ENCODE measurements at regions not wholly inside any gene's neighbourhood (a gene's known extent, or its start where the extent isn't known, plus 50 kb on each side); places are given as distances from the start of the nearest gene placed in this dataset.
"Not testable (repeated sequence)": the region's sequence is repeated elsewhere in the genome, so short reads cannot be mapped to it uniquely, and the experiment has no call there.

GRCh38 chr10:43939389-43939938 is 290.8 kb upstream of the ZNF32 start:
- no peak for DNase-seq (ENCODE audit: low read depth in 2 of 2)

DNA sequence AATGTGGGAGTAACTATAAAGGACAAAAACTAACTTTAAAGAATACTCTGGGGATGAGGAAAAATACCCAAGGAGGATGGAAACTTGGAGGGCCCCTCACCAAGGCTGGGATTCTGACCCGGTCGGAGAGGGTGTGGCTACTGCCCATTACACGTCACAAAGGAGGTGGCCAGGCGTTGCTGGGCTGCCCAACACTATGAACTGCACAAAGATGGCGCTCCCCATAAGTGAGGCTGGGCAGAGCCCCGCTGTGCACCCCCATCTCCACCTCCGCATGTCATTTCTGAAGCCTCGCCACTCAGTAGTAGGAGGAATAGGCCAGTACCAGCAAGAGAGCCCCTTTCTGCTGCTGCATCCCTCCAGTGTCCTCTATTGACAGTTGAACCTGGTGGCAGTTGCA is 290.1 kb upstream of the ZNF32 start:
- no peak for DNase-seq (ENCODE audit: low read depth in 2 of 2)

DNA sequence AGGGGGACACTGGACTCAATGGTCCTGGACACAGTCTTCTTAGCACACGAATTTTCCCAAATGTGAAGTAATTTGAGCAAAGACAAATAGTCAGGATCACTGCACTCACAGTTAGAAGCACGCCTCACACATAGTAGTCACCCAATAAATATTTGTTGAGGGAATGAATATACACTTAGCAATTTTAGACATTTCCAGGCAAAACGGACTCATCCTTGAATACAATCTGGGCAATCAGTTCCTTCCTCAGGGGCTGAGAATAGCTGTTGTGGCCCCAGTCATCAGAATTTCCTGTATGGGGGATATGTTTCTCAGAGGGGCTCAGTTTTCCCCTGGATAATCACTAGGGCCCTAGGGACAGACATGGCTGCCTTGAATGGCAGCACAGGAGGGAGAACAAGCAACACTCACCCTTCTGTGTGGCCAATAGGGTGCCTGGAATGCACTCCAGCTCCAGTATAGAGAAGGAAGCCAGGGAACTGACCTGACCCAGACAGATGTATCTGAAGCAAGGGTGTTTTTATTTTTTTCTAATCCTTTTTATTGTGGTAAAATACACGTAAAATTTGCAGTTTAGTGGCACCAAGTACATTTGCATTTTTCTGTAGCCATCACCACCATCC is 282.7 kb upstream of the ZNF32 start:
- no peak for DNase-seq (ENCODE audit: low read depth in 2 of 2)

DNA sequence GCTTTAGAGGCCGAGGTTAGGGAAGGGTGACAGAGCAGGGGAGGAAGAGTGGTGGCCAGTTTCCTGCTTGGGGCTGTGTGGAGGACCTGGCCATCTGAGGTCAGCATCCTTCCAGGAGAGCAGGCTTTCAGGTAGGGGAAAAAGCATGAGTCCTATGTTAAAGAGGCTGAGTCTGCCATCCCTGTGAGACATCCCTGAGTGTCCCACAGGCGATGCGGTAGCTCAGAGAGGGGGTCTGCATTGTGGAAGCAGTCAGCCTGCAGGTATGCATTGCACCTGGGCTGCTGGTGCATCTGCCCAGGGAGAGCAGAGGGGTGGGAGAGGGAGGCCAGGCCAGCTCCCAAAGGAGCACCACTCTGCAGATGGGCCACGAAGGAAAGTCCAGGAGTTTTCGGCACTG is 282.1 kb upstream of the ZNF32 start:
- DNase-seq (ENCODE audit: low read depth in 2 of 2), result no peak

DNA sequence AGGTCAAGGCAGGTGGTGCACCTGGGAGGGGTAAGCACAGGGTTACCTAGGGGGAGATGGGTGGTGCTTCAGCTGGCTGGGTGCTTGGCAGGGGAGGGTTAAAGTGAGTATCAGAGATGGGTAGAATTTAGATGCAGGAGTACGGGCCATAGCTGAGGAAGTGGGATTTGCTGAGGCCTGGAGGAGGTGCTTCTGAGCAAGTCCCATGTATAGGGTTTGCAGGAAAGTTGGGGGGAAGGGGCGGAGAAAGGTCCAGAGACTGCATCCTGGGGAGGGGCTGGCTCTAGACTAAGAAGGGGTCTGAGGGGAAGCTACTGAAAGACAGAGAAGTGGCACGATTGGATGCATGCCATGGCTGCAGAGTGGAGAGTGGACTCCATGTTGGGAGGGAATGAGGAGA is 281.6 kb upstream of the ZNF32 start:
- no peak for DNase-seq (ENCODE audit: low read depth in 2 of 2)

GRCh38 chr10:43929122-43929521 is 280.4 kb upstream of the ZNF32 start:
- no peak for DNase-seq (ENCODE audit: low read depth in 2 of 2)

DNA sequence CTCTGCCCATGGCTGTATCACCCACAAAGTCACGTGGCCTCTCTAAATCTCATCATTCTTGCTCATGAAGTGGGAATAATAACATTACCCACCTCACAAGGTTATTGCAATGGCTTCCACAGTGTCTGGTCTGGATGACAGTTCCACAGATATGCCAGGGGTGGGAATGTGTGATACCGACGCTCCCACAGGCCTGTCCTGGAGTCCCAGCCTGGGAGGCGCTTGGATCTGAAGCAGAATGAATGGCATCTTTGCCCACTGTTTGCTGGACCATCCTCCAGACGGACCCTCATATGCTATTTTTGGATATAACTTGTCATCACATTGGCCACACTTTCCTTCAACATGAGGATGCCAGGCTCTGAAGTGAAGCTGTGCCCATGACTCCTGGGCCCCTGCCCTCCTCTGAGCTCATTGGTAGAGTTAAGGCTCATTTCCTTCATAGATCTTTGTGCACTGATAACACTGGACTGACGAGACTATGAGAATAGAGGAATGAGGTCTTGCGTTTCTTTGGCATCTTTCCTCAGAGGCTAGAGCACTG is 279.8 kb upstream of the ZNF32 start:
- DNase-seq (ENCODE audit: low read depth in 2 of 2), result no peak

DNA sequence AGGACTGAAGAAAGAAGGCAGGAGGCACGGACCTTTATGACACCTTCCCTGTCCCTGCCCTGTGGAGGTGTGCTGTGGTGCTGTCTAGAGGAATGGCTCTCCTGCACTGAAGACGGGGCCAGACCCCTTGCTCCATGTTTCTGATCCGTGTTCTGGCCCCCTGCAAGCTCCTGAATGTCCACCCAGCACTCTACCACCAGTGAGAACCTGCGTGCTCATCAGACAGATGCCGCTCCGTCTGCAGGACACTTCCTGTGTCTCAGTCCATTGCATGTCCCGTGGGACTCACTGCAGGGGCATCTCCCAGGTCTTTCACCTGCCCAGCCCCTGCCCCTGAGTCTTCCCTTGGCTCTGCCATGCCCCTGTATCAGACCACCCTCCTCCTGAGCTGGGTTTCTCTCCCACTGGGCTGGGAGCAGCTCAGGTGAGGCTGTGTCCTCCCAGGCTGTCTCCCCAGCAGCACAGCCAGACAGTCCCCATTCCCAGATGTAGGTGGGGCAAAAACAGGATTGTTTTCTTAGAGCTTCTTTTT is 278.3 kb upstream of the ZNF32 start:
- DNase-seq (ENCODE audit: low read depth in 2 of 2), result no peak

DNA sequence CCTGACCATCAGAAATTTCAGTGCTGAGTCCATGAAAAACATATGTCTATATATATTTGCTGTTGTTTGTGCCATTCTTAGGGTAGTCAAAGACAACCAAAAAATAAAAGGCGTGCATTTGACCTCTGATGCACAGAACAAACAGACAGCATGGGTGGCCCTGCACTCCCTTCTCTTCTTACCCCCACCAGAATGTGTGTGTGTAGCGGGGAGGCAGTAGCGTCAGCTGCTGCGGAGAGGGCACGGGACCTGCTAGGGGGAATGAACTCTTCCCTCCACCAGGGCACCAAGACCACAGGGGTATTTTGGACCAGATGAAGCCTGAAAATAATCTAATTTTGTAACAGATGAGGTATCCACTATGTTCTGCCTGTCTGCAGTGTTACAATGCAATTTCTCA is 277.7 kb upstream of the ZNF32 start:
- DNase-seq (ENCODE audit: low read depth in 2 of 2), result no peak

GRCh38 chr10:43925793-43926192 is 277.1 kb upstream of the ZNF32 start:
- DNase-seq (ENCODE audit: low read depth in 2 of 2), result no peak

- no peak for DNase-seq (ENCODE audit: low read depth in 2 of 2)
These were observed 274.6 kb upstream of the ZNF32 start for GRCh38 chr10:43923328-43923727.

GRCh38 chr10:43922335-43923280 is 273.9 kb upstream of the ZNF32 start:
- DNase-seq (ENCODE audit: low read depth in 2 of 2), result no peak

DNA sequence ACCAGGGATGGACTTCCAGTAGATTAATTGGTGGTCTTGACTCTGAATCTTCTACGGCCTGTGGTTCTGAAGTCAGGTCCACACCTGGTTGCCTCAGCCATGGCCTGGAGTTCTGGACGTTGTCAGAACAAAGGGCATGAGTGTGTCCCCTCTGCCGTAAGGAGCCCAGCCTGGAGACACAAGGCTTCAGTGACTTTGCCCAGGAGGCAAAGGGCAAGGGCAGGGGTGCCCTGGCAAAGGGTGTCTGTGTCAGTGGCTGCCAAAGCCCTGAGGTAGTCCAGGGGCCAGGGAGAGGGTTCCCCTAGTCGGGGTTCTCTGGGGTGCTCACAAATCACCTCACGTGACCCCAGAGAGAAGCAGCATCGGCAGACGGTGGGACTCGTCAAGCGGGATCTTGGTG is 273.2 kb upstream of the ZNF32 start:
- DNase-seq (ENCODE audit: low read depth in 2 of 2), result no peak

DNA sequence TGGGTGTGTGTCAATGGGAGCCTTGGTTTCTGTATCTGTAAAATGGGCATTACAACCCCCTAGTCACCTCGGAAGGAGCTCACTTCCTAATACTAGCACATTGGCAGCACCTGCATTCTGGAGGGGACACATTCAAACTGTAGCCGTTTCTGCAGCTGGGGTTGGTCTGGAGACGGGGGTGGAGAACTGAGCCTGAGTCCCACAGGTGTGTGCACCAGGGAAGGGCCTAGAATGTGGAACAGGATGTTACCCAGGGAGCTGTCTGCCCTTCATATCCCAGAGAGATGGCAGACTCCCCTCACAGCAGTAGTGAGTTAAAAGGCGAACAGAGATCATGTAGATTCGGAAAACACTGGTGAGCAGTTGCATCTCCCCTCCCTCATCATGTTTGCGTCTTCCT is 272.8 kb upstream of the ZNF32 start:
- DNase-seq (ENCODE audit: low read depth in 2 of 2), result no peak

- DNase-seq (ENCODE audit: low read depth in 2 of 2), result not testable (repeated sequence)
These were observed 271.6 kb upstream of the ZNF32 start for GRCh38 chr10:43920236-43920758.

DNA sequence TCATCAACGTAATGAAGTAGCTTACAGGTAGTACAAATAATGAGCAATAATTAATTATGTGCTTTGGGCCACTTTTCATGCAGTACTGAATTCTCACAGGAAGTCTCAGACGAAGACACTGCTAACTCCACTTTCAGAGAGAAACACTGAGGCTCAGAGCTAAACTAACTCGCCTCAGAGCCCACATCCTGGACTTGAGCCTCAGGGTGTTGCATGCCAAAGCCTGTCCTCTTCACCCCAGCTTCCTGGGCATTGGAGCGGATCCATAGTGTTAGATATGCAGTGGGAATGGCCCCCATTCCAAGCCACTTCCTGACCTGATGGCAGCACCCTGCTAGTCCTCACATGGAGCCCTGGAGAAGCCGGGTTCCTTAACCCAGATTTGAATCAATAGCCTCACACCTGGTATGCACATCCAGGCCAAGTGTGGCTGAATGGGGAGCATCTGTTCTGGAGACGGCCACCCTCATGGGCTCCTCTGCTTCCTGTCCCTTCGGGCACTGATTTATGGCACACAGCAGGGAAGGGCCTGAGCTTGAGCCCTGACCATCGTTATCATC is 265.1 kb upstream of the ZNF32 start:
- DNase-seq (ENCODE audit: low read depth in 2 of 2), result no peak

DNA sequence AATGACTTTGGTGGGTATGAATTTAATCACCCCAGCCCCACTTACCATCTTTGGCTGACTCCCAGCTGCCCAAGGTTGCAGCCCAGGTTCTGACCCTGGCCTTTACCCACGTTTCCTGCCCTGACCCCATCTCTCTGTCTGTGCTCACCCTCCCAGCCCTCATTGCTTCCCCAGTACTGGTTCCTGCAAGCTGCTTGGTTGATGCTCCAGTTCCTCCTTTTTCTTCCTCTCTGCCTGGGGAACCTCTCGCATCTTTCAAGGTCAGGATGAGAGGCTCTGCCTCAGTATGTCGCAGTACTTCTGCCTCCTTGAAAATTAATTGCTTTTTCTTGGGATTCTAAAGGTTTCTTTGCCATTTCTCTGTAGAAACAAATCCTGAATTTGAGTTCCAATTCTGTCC is 263.8 kb upstream of the ZNF32 start:
- no peak for DNase-seq (ENCODE audit: low read depth in 2 of 2)

DNA sequence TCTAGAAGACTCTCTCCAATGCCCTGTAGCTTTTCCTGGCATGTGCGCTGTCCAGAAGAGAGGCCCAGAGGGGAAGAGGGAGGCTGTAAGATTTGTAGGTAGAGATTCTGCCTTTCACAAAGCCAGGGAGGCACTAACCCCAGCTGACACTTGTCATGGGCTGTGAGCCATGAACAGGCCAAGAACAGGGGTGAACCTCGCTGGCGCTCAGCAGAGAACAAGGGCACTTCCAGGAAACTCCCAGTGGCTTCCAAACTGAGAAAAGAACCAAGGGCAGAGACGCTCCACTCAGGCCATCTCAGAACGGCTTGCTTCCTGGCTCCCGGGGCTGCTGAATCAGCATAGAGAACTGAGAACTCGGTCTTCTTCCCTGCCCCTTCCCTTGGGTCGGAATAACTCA is 257.8 kb upstream of the ZNF32 start:
- DNase-seq (ENCODE audit: low read depth in 2 of 2), result no peak

DNA sequence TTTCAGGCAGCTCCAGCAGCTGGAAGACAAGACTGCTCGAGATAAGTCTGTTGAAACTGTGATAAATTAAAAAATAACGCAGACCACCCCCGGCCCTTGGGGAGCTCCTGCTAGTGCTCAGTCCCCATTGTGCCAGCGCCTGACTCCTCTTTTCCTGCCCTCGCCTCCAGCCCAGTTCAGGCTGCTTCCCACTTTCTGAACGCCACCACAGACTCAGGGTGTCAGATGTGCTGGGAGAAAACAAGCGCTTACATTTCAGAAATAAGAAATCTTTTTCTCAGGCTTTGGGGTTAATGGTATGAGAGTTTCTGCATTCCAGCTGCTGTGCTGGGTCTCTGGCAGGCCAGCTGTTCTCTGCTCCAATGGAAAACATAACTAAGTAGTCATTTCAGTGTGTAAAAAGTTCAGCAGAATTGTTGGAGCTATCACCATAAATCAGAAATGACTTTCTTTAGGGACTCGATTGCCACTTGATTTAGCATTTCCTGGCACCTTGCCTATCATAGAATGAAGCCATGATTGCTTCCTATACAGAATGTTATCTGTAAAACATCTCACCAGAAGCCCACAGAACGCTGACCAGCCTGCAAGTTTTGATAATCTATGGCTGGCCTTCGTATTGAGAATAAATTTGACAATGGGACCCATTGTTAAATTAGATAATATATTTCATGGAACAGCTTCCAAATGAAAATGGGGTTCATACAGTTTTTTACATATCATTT is 257.0 kb upstream of the ZNF32 start:
- DNase-seq (ENCODE audit: low read depth in 2 of 2), result no peak

DNA sequence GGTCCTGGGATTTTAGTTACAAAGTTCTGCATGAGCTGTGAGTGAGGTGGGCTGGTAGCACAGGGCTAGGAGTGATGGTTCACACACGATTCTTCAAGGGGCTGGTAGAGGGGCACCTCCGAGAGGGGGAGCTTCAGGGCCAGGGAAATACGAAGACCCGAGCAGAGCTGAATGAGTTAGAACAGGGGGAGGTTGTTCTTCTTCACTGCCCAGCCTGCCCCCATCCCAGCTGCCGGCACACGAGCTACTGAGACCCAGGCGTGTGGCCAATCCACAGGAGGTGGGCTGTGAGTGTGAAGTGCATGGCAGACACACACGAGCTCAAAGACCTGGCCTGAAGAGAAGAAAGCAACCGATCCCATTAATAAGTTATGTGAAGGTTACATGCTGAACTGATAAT is 256.2 kb upstream of the ZNF32 start:
- no peak for DNase-seq (ENCODE audit: low read depth in 2 of 2)

DNA sequence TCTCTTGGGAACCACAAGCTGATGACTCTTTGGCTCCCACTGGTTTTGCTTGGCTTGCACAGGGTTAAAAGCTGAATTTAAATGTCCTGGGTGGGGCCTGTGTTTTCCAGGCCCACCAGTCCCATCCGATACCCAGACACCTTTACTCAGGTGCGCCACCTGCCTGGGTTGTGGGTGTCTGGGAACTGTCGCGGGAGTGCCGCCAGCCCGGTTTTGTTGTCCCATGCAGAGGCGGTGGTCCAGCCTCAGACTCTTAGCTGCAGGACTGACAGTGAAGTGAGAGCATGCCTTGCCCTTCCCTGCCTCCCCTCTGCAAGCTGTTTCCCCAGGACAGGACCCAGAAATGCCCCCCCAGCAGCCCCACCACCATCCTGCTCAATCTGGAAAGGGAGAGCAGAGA is 255.6 kb upstream of the ZNF32 start:
- DNase-seq (ENCODE audit: low read depth in 2 of 2), result no peak

Data from stimulated activated CD8-positive, alpha-beta memory T cell treated with anti-CD3 and anti-CD28 coated beads, Interleukin-2, amount 100 ng/mL, for 48 hours (primary cell).